Hepatocyte (in vitro differentiated cells): ENCODE measurements at regions not wholly inside any gene's neighbourhood (a gene's known extent, or its start where the extent isn't known, plus 50 kb on each side); places are given as distances from the start of the nearest gene placed in this dataset.

Experiments
- CTCF ChIP-seq: fragments of 200-600 bp; sonication (generic); IDR thresholded peaks from 2 replicates; pipeline ENCODE4 v1.5.1; 2016; ENCODE audit warnings: antibody characterized with exemption, mild to moderate bottlenecking; ENCODE audit not compliant: poor library complexity
- EZH2phosphoT487 ChIP-seq: fragments of 200-600 bp; sonication (generic); IDR thresholded peaks from one replicate; pipeline ENCODE4 v1.6.1; 2018; ENCODE audit warnings: antibody characterized with exemption, mild to moderate bottlenecking, low read depth, moderate library complexity; ENCODE audit not compliant: unreplicated experiment, severe bottlenecking

DNA sequence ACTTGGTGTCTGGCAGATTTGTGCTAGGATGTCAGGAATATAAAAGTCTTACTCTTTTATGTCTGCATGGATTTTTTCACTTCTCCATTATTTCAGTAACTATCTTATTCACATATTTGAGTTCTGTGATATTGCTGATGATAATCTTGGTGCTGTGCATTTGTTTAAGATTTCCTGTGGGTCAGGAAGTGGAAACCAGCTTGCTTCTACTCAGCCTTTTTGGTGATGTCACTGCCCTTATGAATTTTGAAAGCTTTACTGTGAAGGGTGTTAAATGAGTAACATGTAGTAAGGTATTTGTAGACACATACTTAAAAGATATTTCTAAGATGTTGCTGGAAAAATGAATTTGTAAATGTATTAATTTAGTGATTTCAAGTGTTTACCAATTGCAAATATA lies 69.5 kb upstream of the VOPP1 start:
- no peak for TF ChIP-seq CTCF
- no peak for TF ChIP-seq EZH2phosphoT487
